ENCODE measurements at regions not wholly inside any gene's neighbourhood (a gene's known extent, or its start where the extent isn't known, plus 50 kb on each side); places are given as distances from the start of the nearest gene placed in this dataset.

- Mint-ChIP-seq H3K4me1 (no peaks in the 10 kb centered on the region), H3K27me3 (ENCODE audit: low read depth in 3 of 3) (peaks cover 0 to 6% (median 0%) of the 10 kb centered on the region in 3 donors), H3K36me3 (no peaks in the 10 kb centered on the region), H3K27ac (no peak overlapping the region), H3K9me3 (peaks cover 0 to 11% (median 4%) of the 10 kb centered on the region in 7 donors), H3K4me3 (no peak overlapping the region)
- intact Hi-C loops (cut with micrococcal nuclease): no loop called here
- H4K20me1 ChIP-seq (ENCODE audit: insufficient read depth, low read length): no peaks in the 10 kb centered on the region
- no peaks in the 10 kb centered on the region for H3K4me1 ChIP-seq (ENCODE audit: control insufficient read depth in 1 of 2, insufficient read depth in 2 of 2, low read length in 2 of 2)
- no peak overlapping the region for H3K27ac ChIP-seq (ENCODE audit: low read depth in 1 of 2, low read length in 2 of 2)
- no peak overlapping the region for H2AFZ ChIP-seq (ENCODE audit: insufficient read depth, low read depth, low read length, poor library complexity, severe bottlenecking)
- no peaks in the 10 kb centered on the region for H3K36me3 ChIP-seq (replicated peaks in 1 of 2; ENCODE audit: control insufficient read depth in 1 of 2, insufficient read depth in 2 of 2, low read length in 2 of 2)
- TF ChIP-seq CTCF (IDR thresholded peaks at IDR 0.05): no peak
- H3K4me2 ChIP-seq (replicated peaks; ENCODE audit: extremely low read depth, low read length, poor library complexity, severe bottlenecking): no peak overlapping the region
- DNase-seq: no peak
- H3K9ac ChIP-seq (ENCODE audit: insufficient read depth, low read length, poor library complexity, severe bottlenecking): no peak overlapping the region
- H3K4me3 ChIP-seq (replicated peaks in 1 of 3; ENCODE audit: low read depth in 2 of 3, low read length in 3 of 3): no peak overlapping the region
- H3K9me3 ChIP-seq (replicated peaks in 1 of 2; ENCODE audit: control insufficient read depth in 1 of 2, insufficient read depth in 1 of 2, low read length in 2 of 2): peaks cover 0 to 5% of the 10 kb centered on the region in 2 donors
- WGBS (ENCODE audit: insufficient coverage): 76% methylated on average over 3 of the region's 3 CpGs
- H3K27me3 ChIP-seq (ENCODE audit: control insufficient read depth in 2 of 2, insufficient read depth in 2 of 2, low read length in 2 of 2): no peaks in the 10 kb centered on the region
- H3K79me2 ChIP-seq (ENCODE audit: insufficient read depth, low read length): no peaks in the 10 kb centered on the region
Measured at GRCh38 chr2:107267086-107267485, 381.1 kb upstream of the ST6GAL2 start.

GRCh38 chr2:107276034-107276433 is 390.1 kb upstream of the ST6GAL2 start:
- no peak for TF ChIP-seq CTCF (IDR thresholded peaks at IDR 0.05)
- Histone ChIP-seq H3K27ac (ENCODE audit: low read depth in 1 of 2, low read length in 2 of 2) (no peak overlapping the region), H2AFZ (ENCODE audit: insufficient read depth, low read depth, low read length, poor library complexity, severe bottlenecking) (no peak overlapping the region), H3K9me3 (replicated peaks in 1 of 2; ENCODE audit: control insufficient read depth in 1 of 2, insufficient read depth in 1 of 2, low read length in 2 of 2) (no peaks in the 10 kb centered on the region), H3K79me2 (ENCODE audit: insufficient read depth, low read length) (no peaks in the 10 kb centered on the region), H3K4me3 (replicated peaks in 1 of 3; ENCODE audit: low read depth in 2 of 3, low read length in 3 of 3) (no peak overlapping the region), H3K27me3 (ENCODE audit: control insufficient read depth in 2 of 2, insufficient read depth in 2 of 2, low read length in 2 of 2) (no peaks in the 10 kb centered on the region), H3K9ac (ENCODE audit: insufficient read depth, low read length, poor library complexity, severe bottlenecking) (no peak overlapping the region), H3K4me1 (ENCODE audit: control insufficient read depth in 1 of 2, insufficient read depth in 2 of 2, low read length in 2 of 2) (no peaks in the 10 kb centered on the region), H4K20me1 (ENCODE audit: insufficient read depth, low read length) (no peaks in the 10 kb centered on the region), H3K36me3 (replicated peaks in 1 of 2; ENCODE audit: control insufficient read depth in 1 of 2, insufficient read depth in 2 of 2, low read length in 2 of 2) (no peaks in the 10 kb centered on the region), H3K4me2 (replicated peaks; ENCODE audit: extremely low read depth, low read length, poor library complexity, severe bottlenecking) (no peak overlapping the region)
- Mint-ChIP-seq H3K36me3 (no peaks in the 10 kb centered on the region), H3K27me3 (ENCODE audit: low read depth in 3 of 3) (no peaks in the 10 kb centered on the region), H3K4me1 (no peaks in the 10 kb centered on the region), H3K9me3 (peaks cover 0 to 4% (median 2%) of the 10 kb centered on the region in 7 donors), H3K27ac (no peak overlapping the region), H3K4me3 (no peak overlapping the region)
- 60% methylated on average over 1 of the region's 2 CpGs for WGBS (ENCODE audit: insufficient coverage)
- intact Hi-C loops (cut with micrococcal nuclease): no loop called here
- DNase-seq: no peak

Measured in CD14-positive monocyte (primary cell).